ENCODE measurements at regions not wholly inside any gene's neighbourhood (a gene's known extent, or its start where the extent isn't known, plus 50 kb on each side); places are given as distances from the start of the nearest gene placed in this dataset.

DNA sequence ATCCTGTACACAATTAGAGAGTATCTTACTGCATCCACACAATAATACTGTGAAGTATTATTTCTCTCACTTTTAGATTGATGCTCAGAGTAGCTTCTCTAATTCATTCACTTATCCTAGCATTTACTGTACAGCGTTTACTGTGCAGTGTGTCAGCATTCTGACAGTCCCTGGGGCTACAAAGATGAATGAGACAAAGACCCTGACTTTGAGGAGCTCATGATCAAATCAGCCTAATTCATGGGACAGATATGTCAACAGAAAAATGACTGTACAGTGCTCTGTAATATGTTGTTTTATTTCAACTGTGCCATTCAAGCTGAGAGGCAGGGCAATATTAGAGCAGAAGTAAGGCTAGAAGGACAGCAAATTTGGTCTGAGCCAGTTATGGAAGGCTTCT is 152.5 kb downstream of the ZNF648 start (continued):
- TF ChIP-seq EGR1 (IDR thresholded peaks at IDR 0.05; ENCODE audit: low read depth in 2 of 2) = no peak

DNA sequence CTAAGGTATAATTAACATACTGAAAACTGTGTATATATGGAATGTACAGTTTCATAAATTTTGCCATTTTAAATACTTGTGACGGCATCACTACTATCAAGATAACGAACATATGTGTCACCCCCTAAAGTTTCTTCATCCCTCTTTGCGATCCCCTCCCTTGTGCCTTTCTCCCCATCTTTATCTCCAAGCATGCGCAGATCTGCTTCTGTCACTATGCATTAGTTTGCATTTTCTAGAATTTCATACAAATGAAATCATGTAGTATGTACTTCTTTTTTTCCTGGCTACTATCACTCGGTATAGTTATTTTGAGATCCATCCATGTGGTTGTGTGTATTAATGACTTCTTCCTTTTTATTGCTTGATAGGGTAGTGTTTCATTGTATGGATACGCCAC is 154.9 kb downstream of the ZNF648 start:
- Histone ChIP-seq H3K4me1 (ENCODE audit: control insufficient read depth in 4 of 4, insufficient read depth in 4 of 4, low read length in 3 of 4) (no peaks in the 10 kb centered on the region), H3K9me3 (ENCODE audit: control insufficient read depth in 4 of 4, low read length in 3 of 4) (no peaks in the 10 kb centered on the region), H3K4me3 (ENCODE audit: low read depth in 1 of 3, low read length in 3 of 3) (no peak overlapping the region), H3K27me3 (ENCODE audit: control insufficient read depth in 4 of 4, insufficient read depth in 4 of 4, low read length in 3 of 4) (peaks cover 0 to 8% (median 0%) of the 10 kb centered on the region in 4 donors), H3K27ac (ENCODE audit: low read depth in 1 of 2, low read length in 2 of 2) (no peak overlapping the region), H3K9ac (ENCODE audit: low read depth in 1 of 2, low read length in 2 of 2) (no peak overlapping the region), H3K36me3 (ENCODE audit: control insufficient read depth in 4 of 4, insufficient read depth in 3 of 4, low read depth in 1 of 4, low read length in 3 of 4) (no peaks in the 10 kb centered on the region)
- no peak for DNase-seq (ENCODE audit: low spot score)
- TF ChIP-seq, protein P1, sequence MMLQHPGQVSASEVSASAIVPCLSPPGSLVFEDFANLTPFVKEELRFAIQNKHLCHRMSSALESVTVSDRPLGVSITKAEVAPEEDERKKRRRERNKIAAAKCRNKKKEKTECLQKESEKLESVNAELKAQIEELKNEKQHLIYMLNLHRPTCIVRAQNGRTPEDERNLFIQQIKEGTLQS (IDR thresholded peaks at IDR 0.05) = no peak
- no peak for TF ChIP-seq RXRA (IDR thresholded peaks at IDR 0.05)
- no peak for TF ChIP-seq NR2F2 (IDR thresholded peaks at IDR 0.05)
- TF ChIP-seq EGR1 (IDR thresholded peaks at IDR 0.05; ENCODE audit: low read depth in 2 of 2) = no peak
- TF ChIP-seq FOXA2 (IDR thresholded peaks at IDR 0.05) = no peak
- TF ChIP-seq, protein P2, sequence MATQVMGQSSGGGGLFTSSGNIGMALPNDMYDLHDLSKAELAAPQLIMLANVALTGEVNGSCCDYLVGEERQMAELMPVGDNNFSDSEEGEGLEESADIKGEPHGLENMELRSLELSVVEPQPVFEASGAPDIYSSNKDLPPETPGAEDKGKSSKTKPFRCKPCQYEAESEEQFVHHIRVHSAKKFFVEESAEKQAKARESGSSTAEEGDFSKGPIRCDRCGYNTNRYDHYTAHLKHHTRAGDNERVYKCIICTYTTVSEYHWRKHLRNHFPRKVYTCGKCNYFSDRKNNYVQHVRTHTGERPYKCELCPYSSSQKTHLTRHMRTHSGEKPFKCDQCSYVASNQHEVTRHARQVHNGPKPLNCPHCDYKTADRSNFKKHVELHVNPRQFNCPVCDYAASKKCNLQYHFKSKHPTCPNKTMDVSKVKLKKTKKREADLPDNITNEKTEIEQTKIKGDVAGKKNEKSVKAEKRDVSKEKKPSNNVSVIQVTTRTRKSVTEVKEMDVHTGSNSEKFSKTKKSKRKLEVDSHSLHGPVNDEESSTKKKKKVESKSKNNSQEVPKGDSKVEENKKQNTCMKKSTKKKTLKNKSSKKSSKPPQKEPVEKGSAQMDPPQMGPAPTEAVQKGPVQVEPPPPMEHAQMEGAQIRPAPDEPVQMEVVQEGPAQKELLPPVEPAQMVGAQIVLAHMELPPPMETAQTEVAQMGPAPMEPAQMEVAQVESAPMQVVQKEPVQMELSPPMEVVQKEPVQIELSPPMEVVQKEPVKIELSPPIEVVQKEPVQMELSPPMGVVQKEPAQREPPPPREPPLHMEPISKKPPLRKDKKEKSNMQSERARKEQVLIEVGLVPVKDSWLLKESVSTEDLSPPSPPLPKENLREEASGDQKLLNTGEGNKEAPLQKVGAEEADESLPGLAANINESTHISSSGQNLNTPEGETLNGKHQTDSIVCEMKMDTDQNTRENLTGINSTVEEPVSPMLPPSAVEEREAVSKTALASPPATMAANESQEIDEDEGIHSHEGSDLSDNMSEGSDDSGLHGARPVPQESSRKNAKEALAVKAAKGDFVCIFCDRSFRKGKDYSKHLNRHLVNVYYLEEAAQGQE (IDR thresholded peaks at IDR 0.05) = no peak
- TF ChIP-seq, protein P3, sequence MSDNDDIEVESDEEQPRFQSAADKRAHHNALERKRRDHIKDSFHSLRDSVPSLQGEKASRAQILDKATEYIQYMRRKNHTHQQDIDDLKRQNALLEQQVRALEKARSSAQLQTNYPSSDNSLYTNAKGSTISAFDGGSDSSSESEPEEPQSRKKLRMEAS (IDR thresholded peaks at IDR 0.05) = no peak
- no peak for TF ChIP-seq TAF1 (conservative IDR thresholded peaks at IDR 0.05)
- TF ChIP-seq, protein P4, sequence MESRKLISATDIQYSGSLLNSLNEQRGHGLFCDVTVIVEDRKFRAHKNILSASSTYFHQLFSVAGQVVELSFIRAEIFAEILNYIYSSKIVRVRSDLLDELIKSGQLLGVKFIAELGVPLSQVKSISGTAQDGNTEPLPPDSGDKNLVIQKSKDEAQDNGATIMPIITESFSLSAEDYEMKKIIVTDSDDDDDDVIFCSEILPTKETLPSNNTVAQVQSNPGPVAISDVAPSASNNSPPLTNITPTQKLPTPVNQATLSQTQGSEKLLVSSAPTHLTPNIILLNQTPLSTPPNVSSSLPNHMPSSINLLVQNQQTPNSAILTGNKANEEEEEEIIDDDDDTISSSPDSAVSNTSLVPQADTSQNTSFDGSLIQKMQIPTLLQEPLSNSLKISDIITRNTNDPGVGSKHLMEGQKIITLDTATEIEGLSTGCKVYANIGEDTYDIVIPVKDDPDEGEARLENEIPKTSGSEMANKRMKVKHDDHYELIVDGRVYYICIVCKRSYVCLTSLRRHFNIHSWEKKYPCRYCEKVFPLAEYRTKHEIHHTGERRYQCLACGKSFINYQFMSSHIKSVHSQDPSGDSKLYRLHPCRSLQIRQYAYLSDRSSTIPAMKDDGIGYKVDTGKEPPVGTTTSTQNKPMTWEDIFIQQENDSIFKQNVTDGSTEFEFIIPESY (IDR thresholded peaks at IDR 0.05) = no peak
- no peak for TF ChIP-seq HNF4G (IDR thresholded peaks at IDR 0.05)
- no peak for TF ChIP-seq JUND (IDR thresholded peaks at IDR 0.05)
- TF ChIP-seq SP1 (IDR thresholded peaks at IDR 0.05) = no peak
- no peak for TF ChIP-seq GABPA (IDR thresholded peaks at IDR 0.05 in 1 of 2, conservative IDR thresholded peaks at IDR 0.05 in 1 of 2)
- 81% methylated on average over 6 of the region's 6 CpGs for WGBS

DNA sequence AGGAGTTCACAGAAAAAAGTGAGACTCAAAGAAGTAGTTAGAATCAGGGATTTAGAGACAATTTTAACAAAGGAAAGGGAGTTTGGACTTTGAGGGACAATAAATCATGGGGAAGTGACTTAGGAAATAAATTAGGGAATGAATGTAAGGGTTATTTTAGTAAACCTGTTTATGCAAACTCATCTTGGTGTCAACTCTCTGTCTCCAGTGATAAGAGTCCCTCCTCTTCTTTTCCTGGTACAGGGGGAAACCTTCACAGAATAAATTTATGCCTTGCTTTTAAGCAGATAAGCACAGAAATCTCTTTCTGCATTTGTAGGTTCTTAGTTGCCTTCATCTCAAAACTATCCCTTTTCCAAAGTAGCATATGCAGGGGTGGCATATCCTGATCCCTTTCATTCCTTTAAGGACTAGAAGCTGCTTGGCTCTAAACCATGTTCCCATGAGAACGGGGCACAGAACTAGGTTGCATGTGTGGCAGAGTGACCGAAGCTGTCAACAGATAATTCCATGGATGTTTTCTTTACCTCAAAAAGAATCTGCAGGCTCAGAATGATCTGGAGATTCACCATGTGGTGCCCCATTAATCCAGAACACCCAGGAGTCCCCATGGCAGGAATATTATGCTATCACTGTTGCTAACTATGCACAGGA is 155.4 kb downstream of the ZNF648 start:
- H3K27me3 ChIP-seq (ENCODE audit: control insufficient read depth in 4 of 4, insufficient read depth in 4 of 4, low read length in 3 of 4) = peaks cover 0 to 8% (median 0%) of the 10 kb centered on the region in 4 donors
- TF ChIP-seq TAF1 (conservative IDR thresholded peaks at IDR 0.05) (no peak), JUND (IDR thresholded peaks at IDR 0.05) (no peak), FOXA2 (IDR thresholded peaks at IDR 0.05) (no peak), HNF4A (conservative IDR thresholded peaks at IDR 0.05) (no peak), FOXA1 (IDR thresholded peaks at IDR 0.05) (no peak), EGR1 (IDR thresholded peaks at IDR 0.05; ENCODE audit: low read depth in 2 of 2) (no peak)
- TF ChIP-seq, protein P3 (IDR thresholded peaks at IDR 0.05) = no peak
- TF ChIP-seq, protein P1 (IDR thresholded peaks at IDR 0.05) = no peak
- TF ChIP-seq, protein P4 (IDR thresholded peaks at IDR 0.05) = no peak
- WGBS = 77% methylated on average over 2 of the region's 2 CpGs

More for the DNA sequence above, 155.4 kb downstream of the ZNF648 start:
- Histone ChIP-seq H3K9ac (ENCODE audit: low read depth in 1 of 2, low read length in 2 of 2) (no peak overlapping the region), H3K9me3 (ENCODE audit: control insufficient read depth in 4 of 4, low read length in 3 of 4) (no peaks in the 10 kb centered on the region), H3K4me3 (ENCODE audit: low read depth in 1 of 3, low read length in 3 of 3) (no peak overlapping the region), H3K36me3 (ENCODE audit: control insufficient read depth in 4 of 4, insufficient read depth in 3 of 4, low read depth in 1 of 4, low read length in 3 of 4) (no peaks in the 10 kb centered on the region), H3K4me1 (ENCODE audit: control insufficient read depth in 4 of 4, insufficient read depth in 4 of 4, low read length in 3 of 4) (no peaks in the 10 kb centered on the region), H3K27ac (ENCODE audit: low read depth in 1 of 2, low read length in 2 of 2) (no peak overlapping the region)
- DNase-seq (ENCODE audit: low spot score) = no peak

Data from liver (tissue), 7 donors.